WTC11 (cell line): ENCODE measurements at regions not wholly inside any gene's neighbourhood (a gene's known extent, or its start where the extent isn't known, plus 50 kb on each side); places are given as distances from the start of the nearest gene placed in this dataset.

Experiments
- ATAC-seq: fragments of 200-7000 bp; cut with Tn5 transposase; 2 replicates; pipeline ENCODE4 v1.10.0; 2021; ENCODE audit warnings: mild to moderate bottlenecking, moderate library complexity
- CTCF ChIA-PET: fragments of 300-600 bp; sonication (Branson Sonifier 250); formaldehyde crosslinking; loops from one replicate; lab custom pipeline; 2021; ENCODE audit warnings: antibody characterized with exemption; lab: Charles Lee
- POLR2A ChIA-PET: fragments of 350-600 bp; sonication (Branson Sonifier 250); formaldehyde crosslinking; loops from one replicate; lab custom pipeline; 2021; ENCODE audit warnings: antibody characterized with exemption; lab: Charles Lee
- DNase-seq: peaks from one replicate; pipeline ENCODE4 v3.0.0; 2021; ENCODE audit warnings: low spot score
- H3K27ac Mint-ChIP-seq: 2 replicates; pipeline ENCODE4 v1.8.0; 2021; ENCODE audit warnings: mixed read lengths
- H3K27me3 Mint-ChIP-seq: 2 replicates; pipeline ENCODE4 v1.8.0; 2021; ENCODE audit warnings: low read depth, mild to moderate bottlenecking, moderate library complexity, mixed read lengths
- H3K36me3 Mint-ChIP-seq: 2 replicates; pipeline ENCODE4 v1.8.0; 2021; ENCODE audit warnings: mixed read lengths
- H3K4me1 Mint-ChIP-seq: 2 replicates; pipeline ENCODE4 v1.8.0; 2022; ENCODE audit warnings: mixed read lengths
- H3K4me3 Mint-ChIP-seq: 2 replicates; pipeline ENCODE4 v1.8.0; 2021; ENCODE audit warnings: mild to moderate bottlenecking, moderate library complexity, mixed read lengths
- H3K9me3 Mint-ChIP-seq: 2 replicates; pipeline ENCODE4 v1.8.0; 2021; ENCODE audit warnings: mixed read lengths
- ATF1 ChIP-seq: sonication (generic); formaldehyde crosslinking; IDR thresholded peaks from 2 replicates; pipeline ENCODE4 v1.8.1; 2023; ENCODE audit warnings: mild to moderate bottlenecking, moderate library complexity, missing genetic modification reagents
- ATF3 ChIP-seq: sonication (generic); formaldehyde crosslinking; conservative IDR thresholded peaks from 2 replicates; pipeline ENCODE4 v1.8.1; 2022; ENCODE audit warnings: mild to moderate bottlenecking, missing genetic modification reagents
- ATF6 ChIP-seq: sonication (generic); formaldehyde crosslinking; IDR thresholded peaks from 2 replicates; pipeline ENCODE4 v1.8.1; 2023; ENCODE audit warnings: mild to moderate bottlenecking, missing genetic modification reagents
- CBFB ChIP-seq: sonication (generic); formaldehyde crosslinking; IDR thresholded peaks from 2 replicates; pipeline ENCODE4 v1.8.1; 2022; ENCODE audit warnings: mild to moderate bottlenecking, low read depth, missing genetic modification reagents
- CREB1 ChIP-seq: sonication (generic); formaldehyde crosslinking; IDR thresholded peaks from 2 replicates; pipeline ENCODE4 v1.8.0; 2023; ENCODE audit warnings: mild to moderate bottlenecking, missing genetic modification reagents
- CTCF ChIP-seq: fragments of 200-600 bp; IDR thresholded peaks from 2 replicates; pipeline ENCODE4 v1.8.0; 2022; ENCODE audit warnings: antibody characterized with exemption
- E2F5 ChIP-seq: sonication (generic); formaldehyde crosslinking; IDR thresholded peaks from 2 replicates; pipeline ENCODE4 v1.8.1; 2022; ENCODE audit warnings: mild to moderate bottlenecking, moderate library complexity, missing genetic modification reagents
- FOXK1 ChIP-seq: sonication (generic); formaldehyde crosslinking; IDR thresholded peaks from 2 replicates; pipeline ENCODE4 v1.8.0; 2022; ENCODE audit warnings: mild to moderate bottlenecking, moderate library complexity, missing genetic modification reagents
- FOXP1 ChIP-seq: sonication (generic); formaldehyde crosslinking; IDR thresholded peaks from 2 replicates; pipeline ENCODE4 v1.8.0; 2022; ENCODE audit warnings: missing genetic modification reagents, mild to moderate bottlenecking, moderate library complexity, borderline replicate concordance
- GABPB1 ChIP-seq: sonication (generic); formaldehyde crosslinking; IDR thresholded peaks from 2 replicates; pipeline ENCODE4 v1.8.1; 2023; ENCODE audit warnings: mild to moderate bottlenecking, missing genetic modification reagents
- GRHL2 ChIP-seq: fragments of 250-450 bp; sonication (Bioruptor Pico); IDR thresholded peaks from 2 replicates; pipeline ENCODE4 v1.8.0; 2022; ENCODE audit warnings: mild to moderate bottlenecking, moderate library complexity; ENCODE audit not compliant: insufficient replicate concordance, severe bottlenecking
- IRF1 ChIP-seq: sonication (generic); formaldehyde crosslinking; IDR thresholded peaks from 2 replicates; pipeline ENCODE4 v1.8.0; 2023; ENCODE audit warnings: missing genetic modification reagents
- JUN ChIP-seq: sonication (generic); formaldehyde crosslinking; IDR thresholded peaks from 2 replicates; pipeline ENCODE4 v1.8.0; 2023; ENCODE audit warnings: mild to moderate bottlenecking, missing genetic modification reagents
- KAT7 ChIP-seq: sonication (generic); formaldehyde crosslinking; IDR thresholded peaks from 2 replicates; pipeline ENCODE4 v1.8.1; 2023; ENCODE audit warnings: missing genetic modification reagents, mild to moderate bottlenecking, borderline replicate concordance
- MAX ChIP-seq: sonication (generic); formaldehyde crosslinking; IDR thresholded peaks from 2 replicates; pipeline ENCODE4 v1.8.0; 2022; ENCODE audit warnings: mild to moderate bottlenecking, missing genetic modification reagents
- NFE2L1 ChIP-seq: sonication (generic); formaldehyde crosslinking; IDR thresholded peaks from 2 replicates; pipeline ENCODE4 v1.8.1; 2023; ENCODE audit warnings: missing genetic modification reagents
- NFYB ChIP-seq: sonication (generic); formaldehyde crosslinking; conservative IDR thresholded peaks from 2 replicates; pipeline ENCODE4 v1.8.0; 2022; ENCODE audit warnings: low read depth, missing genetic modification reagents
- NR1H2 ChIP-seq: sonication (generic); formaldehyde crosslinking; IDR thresholded peaks from 2 replicates; pipeline ENCODE4 v1.9.0; 2021; ENCODE audit warnings: mild to moderate bottlenecking, moderate library complexity, missing genetic modification reagents
- NR2C2 ChIP-seq: sonication (generic); formaldehyde crosslinking; IDR thresholded peaks from 2 replicates; pipeline ENCODE4 v1.8.0; 2022; ENCODE audit warnings: mild to moderate bottlenecking, missing genetic modification reagents
- RELA ChIP-seq: sonication (generic); formaldehyde crosslinking; IDR thresholded peaks from 2 replicates; pipeline ENCODE4 v1.8.1; 2022; ENCODE audit warnings: missing genetic modification reagents, mild to moderate bottlenecking, borderline replicate concordance
- TP53 ChIP-seq: sonication (generic); formaldehyde crosslinking; IDR thresholded peaks from 2 replicates; pipeline ENCODE4 v1.8.1; 2023; ENCODE audit warnings: mild to moderate bottlenecking, missing genetic modification reagents
- ZNF317 ChIP-seq: sonication (generic); formaldehyde crosslinking; IDR thresholded peaks from 2 replicates; pipeline ENCODE4 v1.8.1; 2023; ENCODE audit warnings: low read depth, mild to moderate bottlenecking, moderate library complexity, missing genetic modification reagents, borderline replicate concordance
- ZNF416 ChIP-seq: fragments of 250-450 bp; sonication (Bioruptor Pico); IDR thresholded peaks from 2 replicates; pipeline ENCODE4 v1.9.0; 2021; ENCODE audit warnings: mild to moderate bottlenecking, inconsistent platforms
- ZNF532 ChIP-seq: fragments of 250-450 bp; sonication (Bioruptor Pico); IDR thresholded peaks from 2 replicates; pipeline ENCODE4 v1.9.0; 2021; ENCODE audit warnings: mild to moderate bottlenecking, borderline replicate concordance
- ZSCAN18 ChIP-seq: fragments of 250-450 bp; sonication (Bioruptor Pico); IDR thresholded peaks from 2 replicates; pipeline ENCODE4 v2.1.2; 2022; ENCODE audit warnings: mild to moderate bottlenecking, moderate library complexity

- TF ChIP-seq E2F5 (CRISPR knock-in tag) (no peak), GRHL2 (CRISPR knock-in tag) (no peak), ATF1 (CRISPR knock-in tag) (no peak), GABPB1 (no peak), ATF3 (CRISPR knock-in tag) (no peak), FOXP1 (no peak)
- TF ChIP-seq, all 79 proteins: peak for 0
Measured at GRCh38 chr4:96044971-96045370, 205.1 kb downstream of the PDHA2 start (continued).

- Mint-ChIP-seq H3K9me3 (0 out of 2 replicates have a peak, but pooled peaks cover 3% of the 10 kb centered on the region), H3K4me1 (peaks cover 3% of the 10 kb centered on the region; the same call in 1 of the 2 replicates)
- no peak for DNase-seq
- POLR2A ChIA-PET: no interaction called here
- TF ChIP-seq TP53 (CRISPR knock-in tag): no peak
- no peak for TF ChIP-seq NR2C2 (CRISPR knock-in tag)
- no peak for TF ChIP-seq ATF6 (CRISPR knock-in tag)
- no peak for TF ChIP-seq NFE2L1
- no peak for TF ChIP-seq NR1H2 (CRISPR knock-in tag)
- TF ChIP-seq CBFB (CRISPR knock-in tag): no peak
- no peak for TF ChIP-seq RELA (CRISPR knock-in tag)
- TF ChIP-seq CTCF: no peak
- no peak for TF ChIP-seq KAT7 (CRISPR knock-in tag)
- no peak for TF ChIP-seq FOXK1 (CRISPR knock-in tag)
- TF ChIP-seq ZNF317 (CRISPR knock-in tag): no peak
- TF ChIP-seq ZSCAN18 (CRISPR knock-in tag): no peak
- TF ChIP-seq NFYB: no peak
- no peak for TF ChIP-seq ZNF416
- no peak for TF ChIP-seq IRF1 (CRISPR knock-in tag)
- TF ChIP-seq ZNF532 (CRISPR knock-in tag): no peak
- no peak for TF ChIP-seq FOXP1
- no peak for TF ChIP-seq JUN (CRISPR knock-in tag)
- no peak for TF ChIP-seq MAX (CRISPR knock-in tag)
- TF ChIP-seq CREB1 (CRISPR knock-in tag): no peak
- TF ChIP-seq, all 79 proteins: peak for 0
- no peak for ATAC-seq
- CTCF ChIA-PET: no interaction called here
- Mint-ChIP-seq H3K4me3 (no peak overlapping the region), H3K27ac (no peak overlapping the region), H3K36me3 (no peaks in the 10 kb centered on the region), H3K27me3 (no peaks in the 10 kb centered on the region; the same call in 1 of the 2 replicates)
Measured at GRCh38 chr4:96052827-96053226, 212.9 kb downstream of the PDHA2 start.
